Peyer's patch (tissue), 4 donors: ENCODE measurements at regions not wholly inside any gene's neighbourhood (a gene's known extent, or its start where the extent isn't known, plus 50 kb on each side); places are given as distances from the start of the nearest gene placed in this dataset.

Experiments
- POLR2A ChIP-seq, 2 donors: fragments of 450-650 bp; IDR thresholded peaks; one replicate each; pipeline ENCODE4 v1.5.1; 2017; ENCODE audit warnings: antibody characterized with exemption in 2 of 2, mild to moderate bottlenecking in 2 of 2, moderate library complexity in 2 of 2
- TF ChIP-seq, protein P1 (sequence below), 6 experiments: fragments of 450-650 bp in 4 of 6; fragments of 200-600 bp in 2 of 6; sonication (generic) in 1 of 6; IDR thresholded peaks; one replicate each; pipeline ENCODE4 v1.5.1; 2017 to 2019; ENCODE audit warnings: antibody characterized with exemption in 6 of 6, mild to moderate bottlenecking in 3 of 6, moderate library complexity in 1 of 6

DNA sequence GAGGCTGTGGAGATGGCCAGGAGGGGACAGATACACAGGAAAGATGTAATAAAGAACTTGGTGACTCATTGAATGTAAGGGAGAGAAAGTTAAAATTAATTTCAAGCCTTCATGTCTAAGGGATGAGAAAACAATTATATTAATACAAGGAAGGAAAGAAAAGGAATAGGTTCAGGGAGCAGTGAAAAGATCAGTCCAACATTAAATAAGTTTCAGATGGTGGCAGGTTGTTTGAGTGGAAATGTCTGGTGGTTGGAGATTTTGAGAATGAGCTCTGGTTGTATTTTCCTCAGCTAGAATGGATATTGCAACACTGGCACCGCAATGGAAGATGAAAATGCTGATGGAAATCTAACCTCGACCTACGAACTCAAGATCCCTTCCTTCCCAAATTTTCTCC lies 304.3 kb downstream of the COL12A1 start:
- TF ChIP-seq, protein P1, sequence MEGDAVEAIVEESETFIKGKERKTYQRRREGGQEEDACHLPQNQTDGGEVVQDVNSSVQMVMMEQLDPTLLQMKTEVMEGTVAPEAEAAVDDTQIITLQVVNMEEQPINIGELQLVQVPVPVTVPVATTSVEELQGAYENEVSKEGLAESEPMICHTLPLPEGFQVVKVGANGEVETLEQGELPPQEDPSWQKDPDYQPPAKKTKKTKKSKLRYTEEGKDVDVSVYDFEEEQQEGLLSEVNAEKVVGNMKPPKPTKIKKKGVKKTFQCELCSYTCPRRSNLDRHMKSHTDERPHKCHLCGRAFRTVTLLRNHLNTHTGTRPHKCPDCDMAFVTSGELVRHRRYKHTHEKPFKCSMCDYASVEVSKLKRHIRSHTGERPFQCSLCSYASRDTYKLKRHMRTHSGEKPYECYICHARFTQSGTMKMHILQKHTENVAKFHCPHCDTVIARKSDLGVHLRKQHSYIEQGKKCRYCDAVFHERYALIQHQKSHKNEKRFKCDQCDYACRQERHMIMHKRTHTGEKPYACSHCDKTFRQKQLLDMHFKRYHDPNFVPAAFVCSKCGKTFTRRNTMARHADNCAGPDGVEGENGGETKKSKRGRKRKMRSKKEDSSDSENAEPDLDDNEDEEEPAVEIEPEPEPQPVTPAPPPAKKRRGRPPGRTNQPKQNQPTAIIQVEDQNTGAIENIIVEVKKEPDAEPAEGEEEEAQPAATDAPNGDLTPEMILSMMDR (IDR thresholded peaks at IDR 0.05): no peak
- no peak for TF ChIP-seq POLR2A (IDR thresholded peaks at IDR 0.05)
